Stimulated activated CD4-positive, alpha-beta T cell treated with anti-CD3 and anti-CD28 coated beads, TNF-alpha, amount 100 ng/mL, for 48 hours (primary cell): ENCODE measurements at regions not wholly inside any gene's neighbourhood (a gene's known extent, or its start where the extent isn't known, plus 50 kb on each side); places are given as distances from the start of the nearest gene placed in this dataset.

Experiments used
- DNase-seq, 3 donors: peaks; one replicate each; pipeline ENCODE4 v3.0.0-alpha.2; 2020; ENCODE audit warnings: low read depth in 3 of 3

GRCh38 chr14:26993556-26993955 is 395.7 kb upstream of the NOVA1 start:
- no peak for DNase-seq

- DNase-seq: no peak
These were observed 397.5 kb upstream of the NOVA1 start for GRCh38 chr14:26995301-26995700.

- DNase-seq: no peak
These were observed 398.4 kb upstream of the NOVA1 start for GRCh38 chr14:26996246-26996645.

GRCh38 chr14:27002179-27002578 is 404.3 kb upstream of the NOVA1 start:
- DNase-seq: no peak

- no peak for DNase-seq
These were observed 408.7 kb upstream of the NOVA1 start for GRCh38 chr14:27006570-27006969.

GRCh38 chr14:27008187-27008586 is 410.4 kb upstream of the NOVA1 start:
- no peak for DNase-seq

- no peak for DNase-seq
These were observed 414.8 kb upstream of the NOVA1 start for GRCh38 chr14:27012641-27013040.

- DNase-seq: no peak
These were observed 415.8 kb upstream of the NOVA1 start for GRCh38 chr14:27013678-27014077.

GRCh38 chr14:27015065-27015464 is 417.2 kb upstream of the NOVA1 start:
- no peak for DNase-seq

- DNase-seq: no peak
These were observed 427.8 kb upstream of the NOVA1 start for GRCh38 chr14:27025648-27026047.

GRCh38 chr14:27026097-27026496 is 428.3 kb upstream of the NOVA1 start:
- no peak for DNase-seq

GRCh38 chr14:27040552-27040951 is 442.7 kb upstream of the NOVA1 start:
- no peak for DNase-seq

- no peak for DNase-seq
These were observed 451.9 kb upstream of the NOVA1 start for GRCh38 chr14:27049701-27050100.

- no peak for DNase-seq
These were observed 452.4 kb upstream of the NOVA1 start for GRCh38 chr14:27050208-27050607.

- DNase-seq: no peak
These were observed 458.8 kb upstream of the NOVA1 start for GRCh38 chr14:27056586-27056985.

- no peak for DNase-seq
These were observed 463.5 kb upstream of the NOVA1 start for GRCh38 chr14:27061299-27061698.

GRCh38 chr14:27063959-27064358 is 466.1 kb upstream of the NOVA1 start:
- DNase-seq: no peak

GRCh38 chr14:27065886-27066285 is 468.1 kb upstream of the NOVA1 start:
- DNase-seq: no peak

GRCh38 chr14:27067961-27068360 is 470.1 kb upstream of the NOVA1 start:
- DNase-seq: no peak

GRCh38 chr14:27072589-27072988 is 474.8 kb upstream of the NOVA1 start:
- no peak for DNase-seq

GRCh38 chr14:27075503-27075902 is 477.7 kb upstream of the NOVA1 start:
- no peak for DNase-seq

- DNase-seq: no peak
These were observed 479.4 kb upstream of the NOVA1 start for GRCh38 chr14:27077214-27077613.

GRCh38 chr14:27077710-27078109 is 479.9 kb upstream of the NOVA1 start:
- DNase-seq: no peak

- DNase-seq: no peak
These were observed 480.4 kb upstream of the NOVA1 start for GRCh38 chr14:27078191-27078590.

GRCh38 chr14:27079716-27080115 is 481.9 kb upstream of the NOVA1 start:
- DNase-seq: no peak
